Fibroblast of lung (primary cell): ENCODE measurements at regions not wholly inside any gene's neighbourhood (a gene's known extent, or its start where the extent isn't known, plus 50 kb on each side); places are given as distances from the start of the nearest gene placed in this dataset.
A peak's percentile ranks its signal among the peaks of the same experiment; 100 is the strongest.

Source experiments
- DNase-seq, 2 donors: peaks; one replicate each; pipeline versions ENCODE4 v3.0.0 to v3.0.0-alpha.2; 2010; ENCODE audit warnings: low read depth in 2 of 2
- H2AFZ ChIP-seq: 2 replicates; pipeline ENCODE4 v1.5.1; 2012; ENCODE audit warnings: low read length, control low read depth, inconsistent platforms
- H3K27ac ChIP-seq: 2 replicates; pipeline ENCODE4 v1.5.1; 2011; ENCODE audit warnings: low read length, control low read depth; ENCODE audit not compliant: insufficient read depth
- H3K27me3 ChIP-seq: 2 replicates; pipeline ENCODE4 v1.5.1; 2011; ENCODE audit warnings: mild to moderate bottlenecking, low read length; ENCODE audit not compliant: control insufficient read depth, insufficient read depth
- H3K36me3 ChIP-seq: 2 replicates; pipeline ENCODE4 v1.5.1; 2011; ENCODE audit warnings: low read length; ENCODE audit not compliant: control insufficient read depth, insufficient read depth
- H3K4me1 ChIP-seq: 2 replicates; pipeline ENCODE4 v1.5.1; 2011; ENCODE audit warnings: low read length; ENCODE audit not compliant: control insufficient read depth, insufficient read depth; ENCODE audit errors: extremely low read depth
- H3K4me2 ChIP-seq: 2 replicates; pipeline ENCODE4 v1.5.1; 2011; ENCODE audit warnings: low read length, control low read depth; ENCODE audit not compliant: insufficient read depth; ENCODE audit errors: extremely low read depth
- H3K4me3 ChIP-seq, 4 experiments: fragments of 200-600 bp in 1 of 4; sonication (generic) in 1 of 4; replicated peaks in 1 of 4; 2 replicates each; pipeline ENCODE4 v1.5.1; 2011 to 2016; ENCODE audit warnings: low read length in 4 of 4, low read depth in 3 of 4, mild to moderate bottlenecking in 3 of 4, control low read depth in 2 of 4, inconsistent platforms in 1 of 4, mixed read lengths in 1 of 4; ENCODE audit not compliant: insufficient read depth in 1 of 4; ENCODE audit errors: control extremely low read depth in 1 of 4
- H3K79me2 ChIP-seq: 2 replicates; pipeline ENCODE4 v1.5.1; 2012; ENCODE audit warnings: mild to moderate bottlenecking, low read length, inconsistent platforms; ENCODE audit not compliant: control insufficient read depth, insufficient read depth
- H3K9ac ChIP-seq: 2 replicates; pipeline ENCODE4 v1.5.1; 2011; ENCODE audit warnings: mild to moderate bottlenecking, low read length, control low read depth; ENCODE audit not compliant: insufficient read depth
- H3K9me3 ChIP-seq: 2 replicates; pipeline ENCODE4 v1.5.1; 2012; ENCODE audit warnings: low read depth, low read length; ENCODE audit not compliant: control insufficient read depth, insufficient read depth
- H4K20me1 ChIP-seq: 2 replicates; pipeline ENCODE4 v1.5.1; 2011; ENCODE audit warnings: low read length; ENCODE audit not compliant: control insufficient read depth, insufficient read depth; ENCODE audit errors: extremely low read depth
- CTCF ChIP-seq, 2 donors: IDR thresholded peaks in 1 of 2; conservative IDR thresholded peaks in 1 of 2; 1 replicate in 1 of 2; 2 replicates in 1 of 2; pipeline ENCODE4 v1.5.1; 2011 to 2012; ENCODE audit warnings: low read length in 2 of 2, control low read depth in 1 of 2, inconsistent platforms in 1 of 2, low read depth in 1 of 2, mild to moderate bottlenecking in 1 of 2
- EZH2 ChIP-seq: IDR thresholded peaks from 2 replicates; pipeline ENCODE4 v1.5.1; 2012; ENCODE audit warnings: low read length, control low read depth, mild to moderate bottlenecking; ENCODE audit errors: missing control alignments

GRCh38 chr1:30109853-30110252 lies 613.5 kb downstream of the MATN1 start:
- H3K4me1 ChIP-seq = no peaks in the 10 kb centered on the region
- no peaks in the 10 kb centered on the region for H3K9me3 ChIP-seq
- H3K27me3 ChIP-seq = no peaks in the 10 kb centered on the region
- H3K9ac ChIP-seq = no peak overlapping the region
- no peak overlapping the region for H3K4me2 ChIP-seq
- H4K20me1 ChIP-seq = no peaks in the 10 kb centered on the region
- no peak overlapping the region for H3K27ac ChIP-seq
- no peaks in the 10 kb centered on the region for H3K36me3 ChIP-seq
- no peak overlapping the region for H2AFZ ChIP-seq
- H3K79me2 ChIP-seq = no peaks in the 10 kb centered on the region
- no peak overlapping the region for H3K4me3 ChIP-seq
- DNase-seq = peak; percentile 24 to 90
- TF ChIP-seq EZH2 (no peak), CTCF (conservative IDR thresholded peaks at IDR 0.05 in 1 of 2, IDR thresholded peaks at IDR 0.05 in 1 of 2; ENCODE audit: low read depth in 1 of 2, low read length in 2 of 2) (no peak)

GRCh38 chr1:30108186-30108585 lies 615.2 kb downstream of the MATN1 start:
- no peak for DNase-seq
- no peak overlapping the region for H3K9ac ChIP-seq
- no peaks in the 10 kb centered on the region for H3K36me3 ChIP-seq
- no peaks in the 10 kb centered on the region for H3K9me3 ChIP-seq
- no peaks in the 10 kb centered on the region for H4K20me1 ChIP-seq
- no peak overlapping the region for H2AFZ ChIP-seq
- no peak overlapping the region for H3K27ac ChIP-seq
- H3K4me2 ChIP-seq = no peak overlapping the region
- H3K4me1 ChIP-seq = no peaks in the 10 kb centered on the region
- no peaks in the 10 kb centered on the region for H3K79me2 ChIP-seq
- no peak for TF ChIP-seq CTCF (conservative IDR thresholded peaks at IDR 0.05 in 1 of 2, IDR thresholded peaks at IDR 0.05 in 1 of 2; ENCODE audit: low read depth in 1 of 2, low read length in 2 of 2)
- no peak for TF ChIP-seq EZH2
- H3K27me3 ChIP-seq = no peaks in the 10 kb centered on the region
- H3K4me3 ChIP-seq = no peak overlapping the region

GRCh38 chr1:30106125-30106524 lies 617.3 kb downstream of the MATN1 start:
- H3K4me3 ChIP-seq = no peak overlapping the region
- no peaks in the 10 kb centered on the region for H3K79me2 ChIP-seq
- peak; percentile 26 to 28 for DNase-seq
- H3K27me3 ChIP-seq = no peaks in the 10 kb centered on the region
- H4K20me1 ChIP-seq = no peaks in the 10 kb centered on the region
- no peaks in the 10 kb centered on the region for H3K36me3 ChIP-seq
- no peak overlapping the region for H2AFZ ChIP-seq
- no peak overlapping the region for H3K9ac ChIP-seq
- TF ChIP-seq CTCF (conservative IDR thresholded peaks at IDR 0.05 in 1 of 2, IDR thresholded peaks at IDR 0.05 in 1 of 2; ENCODE audit: low read depth in 1 of 2, low read length in 2 of 2) (peak; percentile 19 to 51), EZH2 (no peak)
- H3K4me1 ChIP-seq = no peaks in the 10 kb centered on the region
- no peaks in the 10 kb centered on the region for H3K9me3 ChIP-seq
- no peak overlapping the region for H3K27ac ChIP-seq
- no peak overlapping the region for H3K4me2 ChIP-seq
